K562 (cell line): ENCODE measurements at regions not wholly inside any gene's neighbourhood (a gene's known extent, or its start where the extent isn't known, plus 50 kb on each side); places are given as distances from the start of the nearest gene placed in this dataset.

Experiments
- ATAC-seq: fragments of 200-7000 bp; cut with Tn5 transposase; 3 replicates; pipeline ENCODE4 v1.9.1; 2020; ENCODE audit warnings: moderate library complexity
- BruUV-seq: library from RNA; stranded (reverse); fragments of 400-500 nt; replicated peaks from 2 replicates; lab custom pipeline; 2021; lab: Mats Ljungman, UMichigan
- CTCF ChIA-PET: fragments of 300-600 bp; formaldehyde crosslinking; extraction: SDS; loops from one replicate; lab custom pipeline; 2021; ENCODE audit warnings: low intra/inter-chr PET ratio; lab: Yijun Ruan, JAX
- POLR2A ChIA-PET: fragments of 300-600, 350-650 bp; sonication (Branson Sonifier 250); formaldehyde crosslinking; extraction: SDS; loops from one replicate; lab custom pipeline; 2021; ENCODE audit warnings: antibody characterized with exemption, inconsistent platforms; lab: Yijun Ruan, JAX
- DNase-seq, 4 experiments: peaks; one replicate each; pipeline versions ENCODE4 v3.0.0 to v3.0.0-alpha.2; 2011 to 2018; ENCODE audit warnings: low spot score in 3 of 4, mixed read lengths in 3 of 4; ENCODE audit errors: extremely low read depth in 1 of 4
- FAIRE-seq: peaks from 2 replicates; lab custom pipeline; 2011; peaks lifted over from hg19 to GRCh38; lab: Jason Lieb, UNC
- H2AFZ ChIP-seq: 2 replicates; pipeline ENCODE4 v1.6.0; 2011; ENCODE audit warnings: low read depth, low read length, control low read depth, inconsistent platforms
- H3K27ac ChIP-seq: fragments of 200-600 bp; 3 replicates; pipeline ENCODE4 v1.8.0; 2011; ENCODE audit warnings: low read depth, mild to moderate bottlenecking, control low read depth, inconsistent platforms, low read length, moderate library complexity, mixed read lengths; ENCODE audit errors: extremely low read depth
- H3K27me3 ChIP-seq, 2 experiments: fragments of 300-600 bp in 1 of 2; 2 replicates in 1 of 2; 3 replicates in 1 of 2; pipeline versions ENCODE4 v1.6.0 to v1.8.0; 2011; ENCODE audit warnings: inconsistent platforms in 2 of 2, low read length in 2 of 2, mild to moderate bottlenecking in 1 of 2, mixed read lengths in 1 of 2, moderate library complexity in 1 of 2; ENCODE audit not compliant: control insufficient read depth in 2 of 2, insufficient read depth in 2 of 2
- H3K36me3 ChIP-seq: fragments of 300-600 bp; 3 replicates; pipeline ENCODE4 v1.8.0; 2011; ENCODE audit warnings: mild to moderate bottlenecking, low read length, inconsistent platforms; ENCODE audit not compliant: control insufficient read depth, insufficient read depth
- H3K4me1 ChIP-seq, 2 experiments: fragments of 200-600 bp in 1 of 2; replicated peaks in 1 of 2; 2 replicates in 1 of 2; 3 replicates in 1 of 2; pipeline versions ENCODE4 v1.5.1 to v1.8.0; 2011; ENCODE audit warnings: inconsistent platforms in 2 of 2, low read length in 2 of 2, mild to moderate bottlenecking in 1 of 2, mixed read lengths in 1 of 2, moderate library complexity in 1 of 2; ENCODE audit not compliant: control insufficient read depth in 2 of 2, insufficient read depth in 2 of 2
- H3K4me2 ChIP-seq: 2 replicates; pipeline ENCODE4 v1.6.1; 2011; ENCODE audit warnings: low read length, control low read depth, inconsistent platforms, mixed read lengths; ENCODE audit not compliant: insufficient read depth
- H3K4me3 ChIP-seq: fragments of 200-600 bp; sonication (generic), shearing (Covaris generic); 2 replicates; pipeline ENCODE4 v1.5.1; 2016; ENCODE audit warnings: control low read depth, inconsistent platforms
- H3K79me2 ChIP-seq: fragments of 200-600 bp; 3 replicates; pipeline ENCODE4 v1.8.0; 2011; ENCODE audit warnings: low read length, inconsistent platforms; ENCODE audit not compliant: control insufficient read depth, insufficient read depth
- H3K9ac ChIP-seq, 2 experiments: 2 replicates each; pipeline versions ENCODE4 v1.6.0 to v1.6.1; 2011; ENCODE audit warnings: low read depth in 2 of 2, low read length in 2 of 2, control low read depth in 1 of 2, inconsistent platforms in 1 of 2, mild to moderate bottlenecking in 1 of 2, mixed read lengths in 1 of 2; ENCODE audit not compliant: insufficient read depth in 1 of 2
- H3K9me1 ChIP-seq: one replicate; pipeline ENCODE4 v1.6.0; 2011; ENCODE audit warnings: inconsistent platforms, mild to moderate bottlenecking, low read length, moderate library complexity; ENCODE audit not compliant: control insufficient read depth, insufficient read depth
- H3K9me3 ChIP-seq: replicated peaks from 2 replicates; pipeline ENCODE4 v1.5.1; 2011; ENCODE audit warnings: low read depth, low read length, inconsistent platforms; ENCODE audit not compliant: control insufficient read depth, insufficient read depth
- H4K20me1 ChIP-seq: replicated peaks from 2 replicates; pipeline ENCODE4 v1.6.1; 2011; ENCODE audit warnings: low read length, inconsistent platforms, mixed read lengths; ENCODE audit not compliant: control insufficient read depth, insufficient read depth
- BRF2 ChIP-seq: IDR thresholded peaks from 3 replicates; pipeline ENCODE4 v1.6.1; 2011; ENCODE audit warnings: borderline replicate concordance, mild to moderate bottlenecking; ENCODE audit not compliant: insufficient read length, insufficient read depth
- HES1 ChIP-seq: fragments of 450-650 bp; IDR thresholded peaks from 2 replicates; pipeline ENCODE4 v1.6.1; 2016; ENCODE audit warnings: low read depth, mild to moderate bottlenecking, moderate library complexity
- MTA1 ChIP-seq: fragments of 450-650 bp; IDR thresholded peaks from 2 replicates; pipeline ENCODE4 v1.6.1; 2017; ENCODE audit warnings: borderline replicate concordance
- SAFB ChIP-seq: fragments of 200-400 bp; formaldehyde crosslinking; IDR thresholded peaks from 2 replicates; pipeline ENCODE4 v1.6.1; 2017; ENCODE audit warnings: low read depth, low read length, borderline replicate concordance
- ZBTB11 ChIP-seq, 3 experiments: fragments of 200-800 bp in 1 of 3; fragments of 250-450 bp in 1 of 3; fragments of 450-650 bp in 1 of 3; sonication (Bioruptor Pico) in 1 of 3; sonication (Bioruptor generic) in 1 of 3; formaldehyde crosslinking in 1 of 3; IDR thresholded peaks; 2 replicates each; pipeline versions ENCODE4 v1.6.1 to v1.8.0; 2016 to 2022; ENCODE audit warnings: mild to moderate bottlenecking in 2 of 3, missing genetic modification characterization in 2 of 3, missing compliant biosample characterization in 1 of 3, moderate library complexity in 1 of 3
- ZNF232 ChIP-seq: sonication (generic); formaldehyde crosslinking; IDR thresholded peaks from 2 replicates; pipeline ENCODE4 v1.8.0; 2022; ENCODE audit warnings: mild to moderate bottlenecking, missing genetic modification reagents
- ZNF695 ChIP-seq: fragments of 450-650 bp; formaldehyde crosslinking; IDR thresholded peaks from 2 replicates; pipeline ENCODE4 v1.4.0; 2020; ENCODE audit warnings: mild to moderate bottlenecking, moderate library complexity
- WGBS: fragments of 100-300 bp; shearing (Covaris generic); methylation state at CpG from one replicate; pipeline ENCODE4 v1.1.6; 2016; ENCODE audit warnings: low coverage, mixed read lengths; ENCODE audit not compliant: insufficient coverage; ENCODE audit errors: missing lambda C conversion rate; 5-methylcytosine and 5-hydroxymethylcytosine counted together
- in situ Hi-C: fragments of 300-500 bp; cut with MboI; formaldehyde crosslinking; loops from 4 replicates; pipeline ENCODE4 v1.15.0; 2018; ENCODE audit warnings: inconsistent platforms, mixed read lengths
- intact Hi-C: fragments of 100-400 bp; cut with micrococcal nuclease; formaldehyde crosslinking; loops from 2 replicates; pipeline ENCODE4 v1.14.2; 2022
- TF ChIP-seq, protein P1 (sequence below): fragments of 250-450 bp; sonication (Bioruptor Pico); IDR thresholded peaks from 2 replicates; pipeline ENCODE4 v1.4.0; 2020; ENCODE audit warnings: mild to moderate bottlenecking, moderate library complexity

DNA sequence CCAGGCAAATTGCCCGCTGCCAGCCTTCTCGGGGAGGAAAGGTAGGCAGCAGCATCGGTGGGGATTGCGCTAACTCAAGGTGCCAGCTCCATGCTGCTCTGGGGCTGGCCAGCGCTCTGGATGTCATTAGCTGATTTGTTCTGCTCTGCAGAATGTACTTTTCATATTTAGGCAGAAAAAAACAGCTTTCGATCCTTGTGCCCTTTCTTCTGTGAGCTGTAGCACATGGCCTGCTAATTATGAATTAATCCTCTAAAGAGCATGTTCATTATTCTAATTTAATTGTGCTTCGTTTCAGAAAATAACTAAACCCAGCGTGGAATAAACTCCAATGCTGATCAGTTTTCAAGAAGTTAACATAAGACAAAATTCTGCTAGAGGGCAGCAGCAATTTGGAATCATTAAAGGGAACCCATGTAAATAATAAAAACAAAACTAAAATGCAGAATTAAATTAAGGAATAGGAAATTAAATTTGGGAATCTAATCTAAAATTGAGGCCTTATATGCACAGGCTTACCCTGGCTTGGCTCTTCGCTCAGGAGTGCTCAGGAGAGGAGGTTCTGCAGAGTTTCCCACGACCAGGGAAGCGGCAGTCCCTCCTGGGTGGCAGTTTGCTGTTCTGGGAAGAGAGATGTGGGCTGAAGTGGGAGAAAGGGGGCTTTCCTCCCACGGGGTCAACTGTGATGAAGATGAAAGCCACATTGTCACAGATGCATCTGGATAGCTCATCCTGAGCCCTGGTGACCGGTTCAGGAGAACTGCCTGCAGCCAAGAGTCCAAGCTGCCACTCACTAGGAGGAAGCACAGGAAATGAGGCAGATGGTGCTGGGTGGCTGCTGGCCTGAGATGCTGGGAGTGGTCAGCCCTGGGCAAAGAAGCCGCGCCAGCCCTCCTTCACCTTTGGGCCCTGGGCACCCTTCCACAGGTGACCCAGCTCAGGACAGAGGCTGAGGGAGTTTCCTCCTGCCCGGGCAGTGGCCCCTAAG lies 93.2 kb upstream of the PKDCC start:
- ChIA-PET CTCF (no interaction called here), POLR2A (interaction anchor here (0.6 to 0.7 kb wide), 2 partner anchors 40 to 145 kb away, joined by 3 read pairs; no protein-coding TSS in a partner anchor)
- Histone ChIP-seq H3K79me2 (no peaks in the 10 kb centered on the region), H3K9me1 (no peaks in the 10 kb centered on the region), H3K4me3 (no peak overlapping the region), H2AFZ (no peak overlapping the region), H4K20me1 (no peaks in the 10 kb centered on the region), H3K9ac (peak overlapping the region in 1 of 2 experiments; percentile 35; a peak in 1 of 4 replicates), H3K4me1 (no peaks in the 10 kb centered on the region; a peak in 1 of 5 replicates), H3K4me2 (no peak overlapping the region), H3K27ac (no peak overlapping the region), H3K27me3 (peaks cover 0 to 8% of the 10 kb centered on the region in 2 experiments; a peak in 2 of 5 replicates), H3K36me3 (no peaks in the 10 kb centered on the region), H3K9me3 (no peaks in the 10 kb centered on the region)
- ATAC-seq: no peak; the same call in 2 of the 3 replicates
- no peak for DNase-seq
- intact Hi-C loops (no loop called here), in situ Hi-C loops (no loop called here)
- no peak for FAIRE-seq
- 5% methylated on average over 16 of the region's 16 CpGs for WGBS
- no TSS peak for BruUV-seq
- TF ChIP-seq ZNF695 (CRISPR knock-in tag) (no peak), MTA1 (no peak), ZNF232 (CRISPR knock-in tag) (no peak), HES1 (no peak), ZBTB11 (CRISPR knock-in tag; IDR thresholded peaks at IDR 0.05) (no peak), SAFB (no peak), BRF2 (no peak)
- TF ChIP-seq, protein P1, sequence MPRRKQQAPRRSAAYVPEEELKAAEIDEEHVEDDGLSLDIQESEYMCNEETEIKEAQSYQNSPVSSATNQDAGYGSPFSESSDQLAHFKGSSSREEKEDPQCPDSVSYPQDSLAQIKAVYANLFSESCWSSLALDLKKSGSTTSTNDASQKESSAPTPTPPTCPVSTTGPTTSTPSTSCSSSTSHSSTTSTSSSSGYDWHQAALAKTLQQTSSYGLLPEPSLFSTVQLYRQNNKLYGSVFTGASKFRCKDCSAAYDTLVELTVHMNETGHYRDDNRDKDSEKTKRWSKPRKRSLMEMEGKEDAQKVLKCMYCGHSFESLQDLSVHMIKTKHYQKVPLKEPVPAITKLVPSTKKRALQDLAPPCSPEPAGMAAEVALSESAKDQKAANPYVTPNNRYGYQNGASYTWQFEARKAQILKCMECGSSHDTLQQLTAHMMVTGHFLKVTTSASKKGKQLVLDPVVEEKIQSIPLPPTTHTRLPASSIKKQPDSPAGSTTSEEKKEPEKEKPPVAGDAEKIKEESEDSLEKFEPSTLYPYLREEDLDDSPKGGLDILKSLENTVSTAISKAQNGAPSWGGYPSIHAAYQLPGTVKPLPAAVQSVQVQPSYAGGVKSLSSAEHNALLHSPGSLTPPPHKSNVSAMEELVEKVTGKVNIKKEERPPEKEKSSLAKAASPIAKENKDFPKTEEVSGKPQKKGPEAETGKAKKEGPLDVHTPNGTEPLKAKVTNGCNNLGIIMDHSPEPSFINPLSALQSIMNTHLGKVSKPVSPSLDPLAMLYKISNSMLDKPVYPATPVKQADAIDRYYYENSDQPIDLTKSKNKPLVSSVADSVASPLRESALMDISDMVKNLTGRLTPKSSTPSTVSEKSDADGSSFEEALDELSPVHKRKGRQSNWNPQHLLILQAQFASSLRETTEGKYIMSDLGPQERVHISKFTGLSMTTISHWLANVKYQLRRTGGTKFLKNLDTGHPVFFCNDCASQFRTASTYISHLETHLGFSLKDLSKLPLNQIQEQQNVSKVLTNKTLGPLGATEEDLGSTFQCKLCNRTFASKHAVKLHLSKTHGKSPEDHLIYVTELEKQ (CRISPR knock-in tag): no peak
